Fibroblast of lung (primary cell): ENCODE measurements at regions not wholly inside any gene's neighbourhood (a gene's known extent, or its start where the extent isn't known, plus 50 kb on each side); places are given as distances from the start of the nearest gene placed in this dataset.

Experiments used
- DNase-seq, 2 donors: peaks; one replicate each; pipeline versions ENCODE4 v3.0.0 to v3.0.0-alpha.2; 2010; ENCODE audit warnings: low read depth in 2 of 2
- H2AFZ ChIP-seq: 2 replicates; pipeline ENCODE4 v1.5.1; 2012; ENCODE audit warnings: low read length, control low read depth, inconsistent platforms
- H3K27ac ChIP-seq: 2 replicates; pipeline ENCODE4 v1.5.1; 2011; ENCODE audit warnings: low read length, control low read depth; ENCODE audit not compliant: insufficient read depth
- H3K27me3 ChIP-seq: 2 replicates; pipeline ENCODE4 v1.5.1; 2011; ENCODE audit warnings: mild to moderate bottlenecking, low read length; ENCODE audit not compliant: control insufficient read depth, insufficient read depth
- H3K36me3 ChIP-seq: 2 replicates; pipeline ENCODE4 v1.5.1; 2011; ENCODE audit warnings: low read length; ENCODE audit not compliant: control insufficient read depth, insufficient read depth
- H3K4me1 ChIP-seq: 2 replicates; pipeline ENCODE4 v1.5.1; 2011; ENCODE audit warnings: low read length; ENCODE audit not compliant: control insufficient read depth, insufficient read depth; ENCODE audit errors: extremely low read depth
- H3K4me2 ChIP-seq: 2 replicates; pipeline ENCODE4 v1.5.1; 2011; ENCODE audit warnings: low read length, control low read depth; ENCODE audit not compliant: insufficient read depth; ENCODE audit errors: extremely low read depth
- H3K4me3 ChIP-seq, 4 experiments: fragments of 200-600 bp in 1 of 4; sonication (generic) in 1 of 4; replicated peaks in 1 of 4; 2 replicates each; pipeline ENCODE4 v1.5.1; 2011 to 2016; ENCODE audit warnings: low read length in 4 of 4, low read depth in 3 of 4, mild to moderate bottlenecking in 3 of 4, control low read depth in 2 of 4, inconsistent platforms in 1 of 4, mixed read lengths in 1 of 4; ENCODE audit not compliant: insufficient read depth in 1 of 4; ENCODE audit errors: control extremely low read depth in 1 of 4
- H3K79me2 ChIP-seq: 2 replicates; pipeline ENCODE4 v1.5.1; 2012; ENCODE audit warnings: mild to moderate bottlenecking, low read length, inconsistent platforms; ENCODE audit not compliant: control insufficient read depth, insufficient read depth
- H3K9ac ChIP-seq: 2 replicates; pipeline ENCODE4 v1.5.1; 2011; ENCODE audit warnings: mild to moderate bottlenecking, low read length, control low read depth; ENCODE audit not compliant: insufficient read depth
- H3K9me3 ChIP-seq: 2 replicates; pipeline ENCODE4 v1.5.1; 2012; ENCODE audit warnings: low read depth, low read length; ENCODE audit not compliant: control insufficient read depth, insufficient read depth
- H4K20me1 ChIP-seq: 2 replicates; pipeline ENCODE4 v1.5.1; 2011; ENCODE audit warnings: low read length; ENCODE audit not compliant: control insufficient read depth, insufficient read depth; ENCODE audit errors: extremely low read depth
- CTCF ChIP-seq, 2 donors: IDR thresholded peaks in 1 of 2; conservative IDR thresholded peaks in 1 of 2; 1 replicate in 1 of 2; 2 replicates in 1 of 2; pipeline ENCODE4 v1.5.1; 2011 to 2012; ENCODE audit warnings: low read length in 2 of 2, control low read depth in 1 of 2, inconsistent platforms in 1 of 2, low read depth in 1 of 2, mild to moderate bottlenecking in 1 of 2
- EZH2 ChIP-seq: IDR thresholded peaks from 2 replicates; pipeline ENCODE4 v1.5.1; 2012; ENCODE audit warnings: low read length, control low read depth, mild to moderate bottlenecking; ENCODE audit errors: missing control alignments

DNA sequence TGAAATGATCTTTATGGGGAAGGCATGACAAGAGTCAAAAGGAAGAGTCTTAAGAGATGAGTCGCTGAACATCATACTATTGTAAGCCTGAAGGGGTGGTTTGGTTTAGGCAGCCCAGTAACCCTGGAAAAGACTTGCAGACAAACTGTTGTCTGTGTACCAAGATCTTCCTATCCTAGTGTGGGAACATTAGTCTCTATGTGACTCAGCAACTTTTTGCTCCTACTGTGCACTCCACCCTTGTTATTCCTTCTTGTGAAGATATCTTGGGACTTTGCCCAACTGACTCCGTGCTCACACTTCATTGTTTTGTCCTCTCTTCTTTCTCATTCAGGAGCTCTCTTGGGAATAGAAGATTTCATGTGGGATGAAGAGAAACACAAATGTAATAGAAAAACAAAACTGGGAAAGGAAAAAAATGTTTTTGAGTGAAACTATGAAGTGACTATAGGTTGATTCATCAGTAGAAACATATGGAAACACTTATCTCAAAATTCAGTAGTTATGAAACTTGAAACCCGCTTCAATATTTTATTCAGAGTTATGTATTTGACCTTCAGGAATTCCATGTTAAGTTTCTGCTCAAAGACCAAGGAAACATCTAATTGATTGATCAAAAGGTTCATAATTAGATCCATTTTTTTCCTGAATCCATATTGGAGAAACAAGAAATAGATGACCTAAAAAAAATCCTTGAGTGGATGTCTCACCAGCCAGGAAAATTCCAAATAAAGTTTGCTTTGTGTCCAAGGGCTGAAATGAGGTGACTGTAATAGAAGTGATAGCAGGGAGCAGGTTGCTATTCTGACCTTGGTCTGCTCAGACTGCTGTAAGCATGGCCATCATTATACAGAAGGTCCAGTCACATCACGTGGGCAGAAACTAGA, 67.2 kb downstream of the BTG1 start:
- Histone ChIP-seq H3K4me1 (peaks cover 26% of the 10 kb centered on the region), H3K79me2 (no peaks in the 10 kb centered on the region), H3K4me2 (peak overlapping the region; percentile 68), H3K4me3 (peak overlapping the region in 1 of 4 experiments; percentile 3), H3K27ac (peak overlapping the region; percentile 62), H3K36me3 (no peaks in the 10 kb centered on the region), H3K27me3 (no peaks in the 10 kb centered on the region), H3K9ac (no peak overlapping the region), H2AFZ (no peak overlapping the region), H3K9me3 (no peaks in the 10 kb centered on the region), H4K20me1 (no peaks in the 10 kb centered on the region)
- TF ChIP-seq CTCF (conservative IDR thresholded peaks at IDR 0.05 in 1 of 2, IDR thresholded peaks at IDR 0.05 in 1 of 2; ENCODE audit: low read depth in 1 of 2, low read length in 2 of 2) (no peak), EZH2 (no peak)
- peak; percentile 92 to 99 for DNase-seq

DNA sequence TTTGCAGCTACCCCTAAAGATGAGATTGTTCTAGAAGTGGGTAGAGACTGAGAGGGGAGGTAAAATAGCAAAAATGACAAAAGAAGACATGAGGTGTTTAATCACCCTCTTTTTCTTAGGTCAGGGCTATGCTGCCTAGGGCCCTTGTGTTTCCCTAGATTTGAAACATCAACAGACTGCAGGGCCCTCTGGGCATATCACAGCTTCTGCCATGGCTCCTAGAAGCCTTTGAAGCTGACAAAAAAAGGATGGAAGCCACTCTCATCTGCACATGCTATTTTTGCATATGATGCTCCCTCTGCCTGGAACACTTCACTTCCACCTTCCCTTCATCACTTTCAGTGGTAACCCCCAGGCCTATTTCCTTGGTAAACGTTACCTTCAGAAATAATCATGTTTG, 68.1 kb downstream of the BTG1 start:
- peaks cover 26% of the 10 kb centered on the region for H3K4me1 ChIP-seq
- no peak overlapping the region for H3K4me3 ChIP-seq
- no peaks in the 10 kb centered on the region for H3K36me3 ChIP-seq
- H4K20me1 ChIP-seq, result no peaks in the 10 kb centered on the region
- H3K9me3 ChIP-seq, result no peaks in the 10 kb centered on the region
- no peak overlapping the region for H2AFZ ChIP-seq
- no peaks in the 10 kb centered on the region for H3K27me3 ChIP-seq
- H3K27ac ChIP-seq, result peak overlapping the region; percentile 62
- H3K79me2 ChIP-seq, result no peaks in the 10 kb centered on the region
- DNase-seq, result no peak
- no peak for TF ChIP-seq CTCF (conservative IDR thresholded peaks at IDR 0.05 in 1 of 2, IDR thresholded peaks at IDR 0.05 in 1 of 2; ENCODE audit: low read depth in 1 of 2, low read length in 2 of 2)
- no peak overlapping the region for H3K9ac ChIP-seq
- peak overlapping the region; percentile 2 for H3K4me2 ChIP-seq

DNA sequence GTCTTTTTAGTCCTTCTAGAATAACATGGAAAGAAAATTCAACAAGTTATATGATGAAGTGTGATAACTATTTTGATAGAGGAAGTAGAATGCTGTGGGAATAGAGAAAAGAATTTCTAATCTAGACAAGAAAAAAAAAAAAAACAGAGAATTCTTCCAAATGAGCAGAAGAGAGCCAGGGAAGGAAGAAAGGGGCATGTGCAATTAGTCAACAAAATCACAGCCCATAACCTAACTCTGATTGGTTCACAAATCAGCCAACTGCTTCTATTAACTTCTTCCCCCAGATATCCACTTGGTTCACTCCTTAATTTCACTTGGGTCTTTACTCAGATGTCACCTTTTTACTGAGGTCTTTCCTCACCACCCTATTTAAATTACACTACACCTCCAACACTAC, 69.5 kb downstream of the BTG1 start:
- Histone ChIP-seq H3K9me3 (no peaks in the 10 kb centered on the region), H2AFZ (no peak overlapping the region), H3K36me3 (no peaks in the 10 kb centered on the region), H3K27ac (no peak overlapping the region), H3K9ac (no peak overlapping the region), H4K20me1 (no peaks in the 10 kb centered on the region), H3K27me3 (no peaks in the 10 kb centered on the region), H3K4me1 (peaks cover 24% of the 10 kb centered on the region), H3K79me2 (no peaks in the 10 kb centered on the region), H3K4me2 (no peak overlapping the region), H3K4me3 (no peak overlapping the region)
- TF ChIP-seq EZH2 (no peak), CTCF (conservative IDR thresholded peaks at IDR 0.05 in 1 of 2, IDR thresholded peaks at IDR 0.05 in 1 of 2; ENCODE audit: low read depth in 1 of 2, low read length in 2 of 2) (no peak)
- peak in 1 of 2 donors; percentile 36 for DNase-seq
